ENCODE measurements at regions not wholly inside any gene's neighbourhood (a gene's known extent, or its start where the extent isn't known, plus 50 kb on each side); places are given as distances from the start of the nearest gene placed in this dataset.

GRCh38 chr3:34567266-34567665 lies 768.8 kb downstream of the PDCD6IP start:
- TF ChIP-seq POLR2A (IDR thresholded peaks at IDR 0.05), result no peak
- TF ChIP-seq, protein P1, sequence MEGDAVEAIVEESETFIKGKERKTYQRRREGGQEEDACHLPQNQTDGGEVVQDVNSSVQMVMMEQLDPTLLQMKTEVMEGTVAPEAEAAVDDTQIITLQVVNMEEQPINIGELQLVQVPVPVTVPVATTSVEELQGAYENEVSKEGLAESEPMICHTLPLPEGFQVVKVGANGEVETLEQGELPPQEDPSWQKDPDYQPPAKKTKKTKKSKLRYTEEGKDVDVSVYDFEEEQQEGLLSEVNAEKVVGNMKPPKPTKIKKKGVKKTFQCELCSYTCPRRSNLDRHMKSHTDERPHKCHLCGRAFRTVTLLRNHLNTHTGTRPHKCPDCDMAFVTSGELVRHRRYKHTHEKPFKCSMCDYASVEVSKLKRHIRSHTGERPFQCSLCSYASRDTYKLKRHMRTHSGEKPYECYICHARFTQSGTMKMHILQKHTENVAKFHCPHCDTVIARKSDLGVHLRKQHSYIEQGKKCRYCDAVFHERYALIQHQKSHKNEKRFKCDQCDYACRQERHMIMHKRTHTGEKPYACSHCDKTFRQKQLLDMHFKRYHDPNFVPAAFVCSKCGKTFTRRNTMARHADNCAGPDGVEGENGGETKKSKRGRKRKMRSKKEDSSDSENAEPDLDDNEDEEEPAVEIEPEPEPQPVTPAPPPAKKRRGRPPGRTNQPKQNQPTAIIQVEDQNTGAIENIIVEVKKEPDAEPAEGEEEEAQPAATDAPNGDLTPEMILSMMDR (IDR thresholded peaks at IDR 0.05), result no peak
